GM19467 (cell line): ENCODE measurements at regions not wholly inside any gene's neighbourhood (a gene's known extent, or its start where the extent isn't known, plus 50 kb on each side); places are given as distances from the start of the nearest gene placed in this dataset.
"Not testable (repeated sequence)": the region's sequence is repeated elsewhere in the genome, so short reads cannot be mapped to it uniquely, and the experiment has no call there.

Experiments used
- ATAC-seq: cut with Tn5 transposase; IDR thresholded peaks from one replicate; pipeline ENCODE4 v1.9.1; 2021; ENCODE audit warnings: mild to moderate bottlenecking, moderate library complexity; ENCODE audit not compliant: unreplicated experiment

DNA sequence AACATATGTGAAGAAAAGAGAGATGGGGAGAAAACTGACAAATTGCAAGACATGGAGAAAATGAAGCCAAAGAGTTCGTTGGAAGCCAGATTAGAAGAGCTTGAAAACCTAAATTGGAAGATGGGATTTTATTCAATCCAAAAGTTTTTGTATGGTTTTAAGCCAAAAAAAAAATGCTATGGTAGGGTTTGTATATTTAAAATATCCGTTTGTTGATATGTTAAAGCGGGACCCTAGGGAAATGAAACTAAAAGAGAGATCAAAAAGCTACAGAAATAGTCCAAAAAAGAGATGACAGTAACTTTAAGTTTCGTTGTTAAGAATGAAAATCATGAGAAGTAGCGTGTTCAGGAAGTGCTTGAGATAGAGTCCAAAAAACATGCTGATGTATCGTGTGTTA lies 617.7 kb upstream of the ADGRL2 start:
- no peak for ATAC-seq

DNA sequence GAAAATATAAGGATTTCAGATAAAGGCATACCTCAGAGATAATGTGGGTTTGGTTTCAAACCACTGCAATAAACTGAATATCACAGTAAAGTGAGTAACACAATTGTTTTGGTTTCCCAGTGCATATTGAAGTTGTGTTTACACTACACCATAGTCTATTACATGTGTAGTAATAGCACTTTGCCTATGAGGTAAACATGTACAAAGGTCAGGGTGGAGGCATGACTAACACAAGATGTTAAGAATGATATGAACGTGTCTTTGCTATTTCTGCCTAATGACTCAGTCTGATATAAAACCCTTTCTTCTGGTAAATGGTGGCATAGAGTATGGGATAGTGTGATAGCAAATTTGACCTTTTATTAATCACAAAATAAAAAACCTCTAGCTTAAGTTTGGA lies 621.5 kb upstream of the ADGRL2 start:
- no peak for ATAC-seq

DNA sequence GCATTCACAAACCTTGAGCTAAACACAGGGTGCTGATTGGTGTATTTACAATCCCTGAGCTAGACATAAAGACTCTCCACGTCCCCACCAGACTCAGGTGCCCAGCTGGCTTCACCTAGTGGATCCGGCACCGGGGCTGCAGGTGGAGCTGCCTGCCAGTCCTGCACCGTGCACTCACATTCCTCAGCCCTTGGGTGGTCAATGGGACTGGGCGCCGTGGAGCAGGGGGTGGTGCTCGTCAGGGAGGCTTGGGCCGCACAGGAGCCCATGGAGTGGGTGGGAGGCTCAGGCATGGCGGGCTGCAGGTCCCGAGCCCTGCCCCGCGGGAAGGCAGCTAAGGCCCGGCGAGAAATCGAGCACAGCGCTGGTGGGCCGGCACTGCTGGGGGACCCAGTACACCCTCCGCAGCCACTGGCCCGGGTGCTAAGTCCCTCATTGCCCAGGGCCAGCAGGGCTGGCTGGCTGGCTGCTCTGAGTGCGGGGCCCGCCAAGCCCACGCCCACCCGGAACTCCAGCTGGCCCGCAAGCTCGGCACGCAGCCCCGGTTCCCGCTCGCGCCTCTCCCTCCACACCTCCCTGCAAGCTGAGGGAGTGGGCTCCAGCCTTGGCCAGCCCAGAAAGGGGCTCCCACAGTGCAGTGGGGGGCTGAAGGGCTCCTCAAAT lies 622.2 kb upstream of the ADGRL2 start:
- ATAC-seq, result not testable (repeated sequence)

DNA sequence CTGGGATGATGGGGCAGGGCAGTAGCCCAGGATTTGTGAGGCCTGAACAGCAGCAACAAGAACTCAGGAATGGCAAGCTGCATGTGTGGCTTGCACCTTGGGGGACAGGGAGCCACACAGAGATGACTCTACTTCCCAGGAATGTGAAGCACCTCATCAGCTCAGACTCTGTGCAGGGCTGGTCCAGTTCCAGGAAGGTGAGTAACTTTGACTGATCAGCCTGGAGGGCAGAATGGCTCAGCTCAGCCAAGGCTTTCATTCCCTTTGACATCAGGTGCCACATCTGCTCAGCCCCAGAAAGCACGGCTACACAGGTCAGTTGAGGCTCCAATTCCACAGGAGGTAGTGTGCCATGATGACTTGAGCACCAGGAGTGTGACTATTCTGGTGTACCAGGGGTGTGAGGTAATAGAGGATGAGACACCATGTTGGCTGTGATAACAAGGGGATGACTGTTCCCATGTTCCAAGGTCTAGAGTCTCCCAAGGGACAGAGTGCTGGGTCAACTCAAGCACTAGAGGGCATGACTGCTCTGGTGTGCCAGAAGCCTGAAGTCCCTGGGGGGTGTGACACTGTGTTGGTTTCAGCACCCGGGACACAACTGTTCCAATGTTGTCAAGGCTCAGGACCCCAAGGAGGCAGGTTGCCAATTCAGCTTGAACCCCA lies 625.8 kb upstream of the ADGRL2 start:
- no peak for ATAC-seq

DNA sequence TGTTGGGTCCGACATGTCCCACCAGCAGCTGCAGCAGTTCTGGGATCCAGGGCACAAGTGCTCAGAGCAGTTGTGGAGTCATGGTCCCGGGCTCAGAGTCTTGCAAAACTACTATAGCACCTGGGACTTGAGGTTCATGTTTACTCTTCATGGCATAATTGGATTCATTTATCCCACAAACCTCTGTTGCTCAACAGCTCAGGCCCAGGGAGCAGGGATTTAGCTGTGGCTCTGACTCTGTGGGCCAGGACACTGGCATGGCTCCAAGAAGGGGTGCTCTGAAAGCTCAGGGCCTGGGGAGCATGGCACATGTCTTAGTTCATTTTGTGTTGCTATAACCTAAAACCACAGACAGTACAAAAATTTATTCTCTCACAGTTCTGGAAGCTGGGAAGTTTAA lies 626.7 kb upstream of the ADGRL2 start:
- ATAC-seq, result no peak

DNA sequence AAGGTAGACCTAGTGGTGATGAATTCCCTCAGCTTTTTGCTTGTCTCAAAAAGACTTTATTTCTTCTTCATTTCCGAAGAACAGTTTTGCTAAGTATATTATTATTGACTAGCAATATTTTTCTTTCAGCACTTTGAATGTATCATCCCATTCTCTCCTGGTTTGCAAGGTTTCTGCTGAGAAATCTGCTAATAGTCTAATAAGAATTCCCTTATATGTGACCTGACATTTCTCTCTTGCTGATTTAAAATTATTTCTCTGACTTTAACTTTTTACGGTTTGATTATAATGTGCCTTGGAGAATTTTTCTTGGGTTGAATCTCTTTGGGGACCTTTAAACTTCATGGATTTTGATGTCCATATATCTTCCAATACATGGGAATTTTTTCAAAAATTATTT lies 628.3 kb upstream of the ADGRL2 start:
- no peak for ATAC-seq

DNA sequence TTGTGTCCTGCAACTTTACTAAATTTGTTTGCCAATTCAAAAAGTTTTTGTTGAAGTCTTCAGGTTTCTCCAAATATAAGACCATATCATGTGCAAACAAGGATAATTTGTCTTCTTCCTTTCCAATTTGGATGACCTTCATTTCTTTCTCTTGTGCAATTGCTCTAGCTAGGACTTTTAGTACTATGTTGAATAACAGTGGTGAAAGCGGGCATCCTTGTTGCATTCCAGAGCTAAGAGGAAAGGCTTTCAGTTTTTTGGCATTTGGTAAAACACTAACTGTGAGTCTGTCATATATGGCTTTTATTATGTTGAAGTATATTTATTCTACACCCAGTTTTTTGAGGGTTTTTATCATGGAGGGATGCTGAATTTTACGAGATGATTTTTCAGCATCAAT lies 630.0 kb upstream of the ADGRL2 start:
- ATAC-seq, result no peak

DNA sequence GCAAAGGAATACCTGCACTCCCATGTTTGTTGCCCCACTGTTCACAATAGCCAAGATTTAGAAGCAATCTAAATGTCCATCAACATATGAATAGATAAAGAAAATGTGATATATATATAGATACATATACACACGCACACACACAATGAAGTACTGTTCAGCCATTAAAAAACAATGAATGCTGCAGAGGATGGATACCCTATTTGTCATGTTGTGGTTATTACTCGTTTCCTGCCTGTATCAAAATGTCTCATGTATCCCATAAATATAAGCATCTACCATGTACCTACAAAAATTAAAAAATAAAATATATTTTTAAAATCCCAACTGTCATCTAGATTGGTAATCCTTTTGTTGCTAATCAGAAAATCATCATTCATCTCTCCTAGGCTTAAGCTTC lies 634.8 kb upstream of the ADGRL2 start:
- ATAC-seq, result no peak

DNA sequence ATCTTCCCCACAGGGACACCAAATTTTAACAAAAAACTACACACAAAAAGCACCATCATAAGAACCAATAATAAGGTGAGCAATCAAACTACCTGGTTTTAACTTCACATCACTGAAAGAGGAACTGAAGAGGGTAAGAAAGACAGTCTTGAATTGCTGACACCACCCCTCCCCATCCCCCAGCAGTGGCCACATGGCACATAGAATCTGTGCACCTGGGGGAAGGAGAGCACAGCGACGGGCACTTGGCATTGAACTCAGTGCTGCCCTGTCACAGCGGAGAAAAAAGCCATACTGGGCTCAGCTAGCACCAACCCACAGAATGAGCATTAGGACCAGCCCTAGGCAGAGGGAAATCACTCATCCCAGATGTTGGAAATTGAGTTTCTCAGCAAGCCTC lies 640.0 kb upstream of the ADGRL2 start:
- no peak for ATAC-seq

DNA sequence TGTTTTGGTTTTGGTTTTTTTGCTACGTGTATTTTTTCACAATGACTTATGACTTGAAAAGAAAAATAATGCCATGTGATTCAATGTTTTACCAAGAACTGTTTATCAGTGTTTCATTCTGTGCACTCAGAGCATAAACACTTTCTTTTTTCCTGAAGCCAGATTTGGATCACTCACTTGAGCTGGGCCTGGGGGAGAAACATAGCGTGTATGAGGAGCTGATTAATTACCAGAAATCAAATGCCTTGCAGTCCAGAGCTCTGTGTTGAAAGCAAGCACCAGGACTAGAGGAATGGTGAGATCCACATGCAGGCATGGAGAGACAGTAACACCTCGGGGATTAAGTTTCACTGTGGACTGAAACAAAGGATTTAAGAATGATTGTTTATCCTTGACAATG lies 642.1 kb upstream of the ADGRL2 start:
- no peak for ATAC-seq

DNA sequence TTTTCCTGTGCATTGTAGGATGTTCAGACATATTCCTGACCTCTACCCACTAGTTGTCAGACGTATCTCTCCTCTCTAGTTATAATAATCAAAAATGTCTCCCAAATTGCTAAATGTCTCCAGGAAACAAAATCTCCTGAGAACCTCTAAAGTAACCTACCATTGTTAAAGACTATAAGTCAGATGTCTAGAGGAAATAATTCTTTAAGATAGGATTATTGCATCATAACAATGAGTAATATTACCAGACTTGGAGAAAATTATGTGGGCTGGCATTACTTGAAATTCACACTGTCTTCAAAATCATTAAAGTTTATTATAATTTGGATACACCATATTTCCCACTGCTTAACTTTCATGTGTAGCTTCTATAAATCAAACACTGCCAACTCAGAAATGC lies 643.0 kb upstream of the ADGRL2 start:
- no peak for ATAC-seq

DNA sequence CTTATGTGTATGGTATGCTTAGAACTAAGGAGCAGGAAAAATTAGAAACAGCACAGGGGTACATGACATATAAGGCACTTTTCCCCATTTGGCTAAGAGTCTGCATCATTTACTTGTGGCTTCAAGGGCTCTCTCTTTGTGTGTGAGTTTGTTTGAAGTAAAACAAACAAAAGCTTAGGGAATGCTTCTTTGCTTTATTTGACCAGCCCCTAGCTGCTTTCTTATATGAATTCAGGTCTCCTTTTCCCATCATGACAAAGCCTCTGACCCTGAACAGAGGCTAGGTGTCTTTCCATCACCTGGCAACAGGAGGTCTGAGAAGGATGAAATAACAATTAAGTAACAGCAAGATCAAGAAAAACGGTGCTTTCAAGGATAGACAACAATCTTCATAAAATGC lies 643.8 kb upstream of the ADGRL2 start:
- no peak for ATAC-seq

DNA sequence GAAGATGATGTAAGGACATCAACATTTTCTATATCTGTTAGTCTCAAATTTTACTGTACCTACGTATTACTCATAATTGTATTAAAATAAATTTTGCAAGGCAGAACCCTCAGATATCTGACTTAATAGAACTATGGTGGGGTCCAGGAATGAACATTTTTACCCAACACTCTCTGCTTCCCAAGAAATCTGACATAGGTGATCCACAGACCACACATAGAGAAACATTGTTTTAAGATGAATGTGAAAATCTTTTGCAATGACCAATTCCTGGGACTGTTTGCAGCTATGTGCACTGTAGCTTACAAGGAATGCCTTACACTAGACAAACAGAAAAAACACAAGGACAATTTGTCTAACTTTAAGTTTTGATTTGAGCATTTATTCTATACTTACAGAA lies 645.6 kb upstream of the ADGRL2 start:
- ATAC-seq, result no peak

DNA sequence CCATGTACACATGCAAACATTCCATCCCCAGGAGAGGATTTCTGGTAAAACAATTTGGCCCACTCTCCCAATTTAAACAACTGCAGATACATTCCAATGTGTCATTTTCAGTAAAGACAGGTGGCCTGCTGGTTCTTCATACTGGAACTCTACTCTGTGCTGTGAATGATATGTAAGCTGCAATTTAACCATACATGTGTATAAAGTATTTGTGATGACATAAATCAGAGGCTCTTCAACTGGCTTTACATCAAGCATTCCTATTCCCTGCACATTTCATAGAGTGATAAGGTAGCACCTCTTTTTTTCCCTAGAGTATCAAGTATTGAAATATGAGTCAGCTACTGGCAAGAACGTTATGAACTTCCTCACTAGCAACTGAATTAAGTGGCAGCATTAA lies 649.5 kb upstream of the ADGRL2 start:
- no peak for ATAC-seq

DNA sequence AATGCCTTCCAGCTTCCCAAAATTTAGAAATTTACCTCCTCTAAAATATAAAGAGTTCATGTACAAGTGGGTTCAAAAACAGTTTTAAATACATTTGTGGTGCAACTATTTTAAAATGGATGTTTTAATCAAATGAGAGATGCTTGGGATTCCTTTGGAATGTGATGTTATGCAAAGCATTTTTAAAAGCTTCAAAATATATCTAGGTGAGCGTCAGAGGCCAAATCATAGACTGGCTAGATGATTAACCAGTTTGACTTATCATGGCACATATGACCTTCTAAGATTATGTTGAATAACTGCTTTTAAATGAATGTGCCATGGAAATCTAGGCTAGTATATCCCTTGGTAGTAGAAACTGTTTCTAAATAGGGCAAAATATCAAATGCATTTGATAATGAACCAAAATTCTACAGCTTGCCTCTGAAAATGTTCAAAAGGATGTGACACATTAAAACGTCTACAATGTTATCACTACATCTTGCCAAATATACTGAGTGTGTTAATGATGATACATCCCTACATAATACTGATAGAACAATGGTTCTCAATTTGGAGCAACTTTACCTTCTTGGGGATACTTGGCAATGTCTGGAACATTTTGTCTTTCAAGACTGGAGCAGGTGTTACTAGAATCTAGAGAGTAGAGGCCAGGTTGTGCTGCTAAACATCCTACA lies 650.9 kb upstream of the ADGRL2 start:
- ATAC-seq, result no peak

DNA sequence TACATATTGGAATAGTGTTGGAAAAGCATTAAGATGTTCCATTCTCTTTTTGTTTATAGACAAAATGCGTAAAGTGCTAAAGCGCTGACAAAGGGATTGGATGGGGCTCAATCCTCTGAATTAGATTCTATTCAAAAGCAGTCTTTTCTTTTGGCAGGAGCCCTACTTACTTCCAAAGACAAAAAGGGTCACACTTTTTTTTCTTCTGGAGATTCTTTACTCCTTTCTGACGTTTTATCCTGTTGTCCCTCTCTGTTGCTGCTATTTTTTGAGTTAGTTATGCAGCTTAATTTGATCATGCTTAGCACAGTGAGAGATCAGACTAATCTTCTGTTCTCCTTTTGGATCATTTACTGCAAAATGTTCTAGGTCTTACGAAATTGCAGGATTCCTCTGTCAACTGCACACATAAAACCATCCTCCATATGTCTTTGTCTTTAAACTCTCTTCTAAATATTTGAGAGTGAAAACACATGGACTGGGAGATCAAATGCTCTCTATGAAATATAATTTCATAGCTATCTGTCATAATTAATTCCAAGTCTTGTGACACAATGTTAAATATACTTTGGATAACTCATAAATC lies 656.4 kb upstream of the ADGRL2 start:
- no peak for ATAC-seq

DNA sequence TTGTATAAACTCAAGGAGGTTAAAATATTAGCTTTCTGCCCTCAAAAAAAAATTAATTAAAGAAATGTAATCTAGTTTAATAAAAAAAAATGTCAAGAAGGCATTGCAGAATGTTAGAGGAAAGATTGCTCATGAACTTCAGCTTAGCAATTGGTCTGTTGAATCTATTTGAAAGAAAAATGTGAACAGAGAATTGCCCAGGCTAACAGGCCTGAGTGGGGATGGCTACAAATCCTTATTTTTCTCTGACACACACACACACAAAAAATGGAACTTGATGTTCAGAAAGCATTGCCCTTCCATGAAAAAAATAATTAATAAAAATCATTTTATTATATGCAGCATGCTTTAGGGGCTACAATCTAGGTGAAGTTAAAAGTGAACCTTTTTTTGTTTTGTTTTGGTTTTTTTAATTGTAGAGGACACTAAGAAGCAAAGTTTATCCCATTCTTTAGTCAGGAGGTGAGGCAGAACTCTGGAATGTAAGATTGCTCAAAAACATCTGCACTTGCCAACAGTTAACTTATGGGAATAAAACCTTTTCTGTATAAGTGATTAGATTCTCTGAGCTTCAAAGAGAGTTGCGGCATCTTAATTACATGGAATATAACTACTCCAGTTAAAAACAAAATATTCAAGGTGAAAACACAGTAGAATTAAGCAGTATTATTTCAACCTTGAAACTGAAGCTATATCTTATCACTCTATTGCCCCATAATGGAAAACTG lies 658.5 kb upstream of the ADGRL2 start:
- ATAC-seq, result no peak

DNA sequence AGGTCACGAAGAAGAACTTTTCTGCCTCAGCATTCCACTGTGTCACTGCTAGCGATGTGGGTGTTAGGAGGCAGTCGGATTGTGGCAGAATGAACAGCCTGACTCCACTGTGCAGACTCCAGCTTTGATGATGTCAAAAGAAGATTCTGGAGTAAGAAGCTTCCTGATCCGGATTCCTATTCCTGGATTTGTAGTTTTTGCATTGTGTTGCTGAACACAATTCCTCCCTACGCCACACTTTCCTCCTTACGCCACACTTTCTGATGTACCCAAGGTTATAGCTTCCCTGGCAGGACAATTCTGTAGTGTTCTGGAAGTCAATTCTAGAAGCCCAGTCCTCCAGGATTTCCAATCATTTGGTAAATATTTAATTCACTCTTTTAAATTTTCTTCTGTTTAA lies 665.2 kb upstream of the ADGRL2 start:
- no peak for ATAC-seq

DNA sequence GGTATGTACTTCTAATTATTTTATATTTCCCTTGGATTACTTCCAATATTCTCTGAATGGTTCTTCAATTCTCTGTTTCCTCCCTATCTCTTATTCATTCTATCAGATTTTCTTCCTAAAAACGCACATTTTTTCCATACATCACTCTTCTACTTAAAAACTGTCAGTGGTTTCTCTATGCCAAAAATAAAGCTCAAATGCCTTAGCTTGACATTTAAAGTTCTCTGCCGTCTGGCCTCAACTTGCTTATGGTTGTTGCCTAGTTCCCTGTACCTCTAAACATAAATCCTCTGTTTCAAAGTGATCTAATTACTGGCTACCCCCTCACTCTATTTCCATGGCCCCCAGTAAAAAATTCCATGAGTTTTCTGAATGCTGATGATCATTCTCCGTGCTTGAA lies 671.0 kb upstream of the ADGRL2 start:
- no peak for ATAC-seq

DNA sequence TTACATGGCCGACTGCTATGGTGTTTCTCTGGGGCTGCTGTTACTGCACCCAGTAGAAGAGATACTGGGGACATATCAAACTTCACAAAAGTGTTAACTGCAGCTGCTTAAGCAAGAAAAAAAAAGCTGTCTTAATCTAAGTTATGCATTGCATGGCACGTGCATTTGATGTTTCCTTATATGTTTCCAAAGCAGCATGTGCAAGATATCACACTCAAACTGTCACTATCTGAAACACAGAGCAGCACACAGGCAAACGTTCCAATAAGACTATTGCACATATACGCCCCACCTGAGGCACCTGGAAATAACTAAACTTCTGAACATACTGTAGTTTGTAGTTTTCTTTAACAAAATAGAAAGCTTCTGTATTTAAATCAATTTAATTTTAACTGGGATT lies 671.4 kb upstream of the ADGRL2 start:
- no peak for ATAC-seq

DNA sequence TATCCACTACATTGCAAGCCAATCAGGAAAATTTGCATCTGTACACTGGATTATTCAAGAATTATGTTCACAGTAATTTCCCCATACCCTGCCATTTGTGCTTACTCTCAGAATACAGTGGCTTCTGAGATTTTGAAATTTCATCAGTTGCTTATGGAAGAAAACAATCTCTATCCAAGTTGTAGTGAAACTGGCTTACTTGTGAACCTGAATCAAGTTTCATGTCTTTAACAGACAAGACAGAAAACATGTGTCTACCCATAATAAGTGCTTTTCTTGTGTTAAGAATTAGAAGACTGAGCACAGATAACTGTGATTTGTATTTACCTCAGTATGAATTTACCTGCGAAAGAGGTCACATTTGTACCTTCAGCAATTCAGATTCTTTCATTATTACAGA lies 672.7 kb upstream of the ADGRL2 start:
- no peak for ATAC-seq
